NB4 (cell line): ENCODE measurements at regions not wholly inside any gene's neighbourhood (a gene's known extent, or its start where the extent isn't known, plus 50 kb on each side); places are given as distances from the start of the nearest gene placed in this dataset.

ENCODE experiments used
- CTCF ChIP-seq: IDR thresholded peaks from one replicate; pipeline ENCODE4 v1.5.1; 2012; ENCODE audit warnings: low read depth, low read length
- MYC ChIP-seq: IDR thresholded peaks from 2 replicates; pipeline ENCODE4 v1.6.1; 2011; ENCODE audit warnings: low read depth, low read length
- POLR2A ChIP-seq: IDR thresholded peaks from 2 replicates; pipeline ENCODE4 v1.6.1; 2011; ENCODE audit warnings: mild to moderate bottlenecking; ENCODE audit not compliant: insufficient read length; ENCODE audit errors: extremely low read depth

GRCh38 chr11:92790366-92790765, 179.1 kb upstream of the MTNR1B start:
- TF ChIP-seq POLR2A (no peak), CTCF (no peak), MYC (no peak)
